AG09319 (cell line): ENCODE measurements at regions not wholly inside any gene's neighbourhood (a gene's known extent, or its start where the extent isn't known, plus 50 kb on each side); places are given as distances from the start of the nearest gene placed in this dataset.
A peak's percentile ranks its signal among the peaks of the same experiment; 100 is the strongest.

Experiments
- DNase-seq: peaks from one replicate; pipeline ENCODE4 v3.0.0-alpha.2; 2010; ENCODE audit warnings: low read depth; ENCODE audit errors: extremely low read depth
- CTCF ChIP-seq: IDR thresholded peaks from 2 replicates; pipeline ENCODE4 v1.5.1; 2011; ENCODE audit warnings: low read depth, mild to moderate bottlenecking, inconsistent platforms, low read length, moderate library complexity

DNA sequence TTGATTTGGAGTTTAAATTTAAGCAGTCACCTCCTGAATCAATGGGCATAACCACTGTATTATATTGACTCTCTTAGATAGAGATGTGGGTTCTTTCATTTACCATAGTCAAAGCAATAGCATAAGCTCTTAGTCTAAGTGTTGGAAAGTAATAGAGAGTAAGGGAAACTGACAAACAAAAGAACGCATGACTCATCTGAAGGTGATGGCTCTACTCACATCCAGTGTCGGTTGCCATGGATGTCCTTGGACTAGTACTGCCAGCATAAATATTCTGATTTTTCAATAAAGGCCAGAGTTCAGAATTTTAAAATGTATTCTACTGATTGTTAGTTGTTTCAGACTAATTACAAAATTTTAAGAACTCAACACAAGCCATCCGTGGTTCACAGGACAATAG is 444.9 kb upstream of the DDI1 start:
- TF ChIP-seq CTCF, result no peak
- DNase-seq, result no peak

GRCh38 chr11:103594283-103594682 is 442.2 kb upstream of the DDI1 start:
- DNase-seq, result no peak
- no peak for TF ChIP-seq CTCF

GRCh38 chr11:103596315-103596714 is 440.1 kb upstream of the DDI1 start:
- no peak for TF ChIP-seq CTCF
- DNase-seq, result no peak

DNA sequence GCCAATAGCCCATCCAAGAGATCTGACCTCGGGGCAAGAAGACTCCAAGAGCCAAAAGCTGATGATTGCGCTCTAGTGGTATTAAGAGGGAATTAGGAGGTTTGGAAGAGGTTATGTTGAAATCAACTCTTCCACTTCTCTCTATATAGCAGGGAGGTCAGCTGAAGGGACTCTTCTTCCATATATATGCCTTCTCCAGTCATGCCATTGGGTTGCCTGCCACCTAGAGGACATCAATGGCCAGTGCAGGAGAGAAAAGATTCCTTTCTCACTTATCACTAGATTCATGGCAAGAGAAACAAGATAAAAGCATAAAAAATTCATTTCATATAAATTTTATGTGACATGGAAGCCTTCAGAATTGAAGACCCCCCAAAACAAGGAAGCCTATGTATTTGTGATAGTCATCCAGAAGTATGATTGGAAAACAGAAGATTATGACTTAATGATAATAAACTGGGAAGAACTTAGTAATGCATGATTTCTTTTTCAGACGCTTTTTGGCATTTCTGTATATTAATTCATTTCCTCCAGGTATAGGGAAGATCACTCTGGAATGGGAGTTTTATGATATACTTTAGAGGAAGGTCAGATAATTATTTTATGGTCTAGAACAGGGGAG is 435.1 kb upstream of the DDI1 start:
- peak; percentile 93 for TF ChIP-seq CTCF
- peak; percentile 40 for DNase-seq

GRCh38 chr11:103602840-103603239 is 433.6 kb upstream of the DDI1 start:
- TF ChIP-seq CTCF, result no peak
- DNase-seq, result no peak

DNA sequence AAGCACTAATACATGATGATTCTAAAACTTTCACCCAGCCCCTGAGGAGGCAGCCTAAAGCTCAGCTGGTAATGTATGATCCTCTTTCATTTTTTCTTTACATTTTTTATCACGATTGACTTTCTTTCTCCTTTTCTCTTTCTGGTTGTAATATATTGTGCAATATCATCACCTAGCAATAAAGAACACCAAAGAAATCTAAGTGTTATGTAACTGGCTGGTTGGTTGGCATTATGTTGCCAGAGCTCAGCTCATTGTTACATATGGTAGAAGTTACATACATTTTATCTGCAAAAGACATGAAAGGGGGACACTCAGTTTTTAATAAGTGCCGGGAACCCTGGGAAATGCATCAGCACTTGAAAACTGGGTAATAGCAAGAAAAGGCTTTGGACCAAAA is 432.1 kb upstream of the DDI1 start:
- DNase-seq, result no peak
- TF ChIP-seq CTCF, result no peak

GRCh38 chr11:103608566-103608965 is 427.9 kb upstream of the DDI1 start:
- no peak for TF ChIP-seq CTCF

More at GRCh38 chr11:103608566-103608965, 427.9 kb upstream of the DDI1 start:
- no peak for DNase-seq
